Heart right ventricle (tissue), 16 donors: ENCODE measurements at regions not wholly inside any gene's neighbourhood (a gene's known extent, or its start where the extent isn't known, plus 50 kb on each side); places are given as distances from the start of the nearest gene placed in this dataset.
"Not testable (repeated sequence)": the region's sequence is repeated elsewhere in the genome, so short reads cannot be mapped to it uniquely, and the experiment has no call there.

Source experiments
- ATAC-seq, 8 donors: fragments of 200-7000 bp; cut with Tn5 transposase; one replicate each; pipeline ENCODE4 v1.9.1; 2020; ENCODE audit warnings: mild to moderate bottlenecking in 8 of 8, moderate library complexity in 8 of 8, moderate number of reproducible peaks in 1 of 8
- DNase-seq, 2 donors: peaks; one replicate each; pipeline ENCODE4 v3.0.0-alpha.2; 2020
- H3K27ac ChIP-seq, 10 donors: fragments of 200-600 bp; sonication (generic) in 2 of 10; one replicate each; pipeline versions ENCODE4 v1.5.0 to v1.8.0; 2020 to 2022; ENCODE audit warnings: mild to moderate bottlenecking in 3 of 10
- H3K27me3 ChIP-seq, 7 donors: fragments of 200-600 bp; one replicate each; pipeline ENCODE4 v1.8.0; 2021 to 2022; ENCODE audit warnings: mild to moderate bottlenecking in 2 of 7
- H3K36me3 ChIP-seq, 9 donors: fragments of 200-600 bp; sonication (generic) in 1 of 9; one replicate each; pipeline versions ENCODE4 v1.5.0 to v1.8.0; 2020 to 2022; ENCODE audit warnings: mild to moderate bottlenecking in 2 of 9
- H3K4me1 ChIP-seq, 9 donors: fragments of 200-600 bp; sonication (generic) in 1 of 9; one replicate each; pipeline versions ENCODE4 v1.5.0 to v1.8.0; 2020 to 2022; ENCODE audit warnings: mild to moderate bottlenecking in 4 of 9
- H3K4me3 ChIP-seq, 10 donors: fragments of 200-600 bp; sonication (generic) in 2 of 10; one replicate each; pipeline versions ENCODE4 v1.5.0 to v1.8.0; 2020 to 2022; ENCODE audit warnings: mild to moderate bottlenecking in 7 of 10, moderate library complexity in 2 of 10
- H3K9me3 ChIP-seq, 11 donors: fragments of 200-600 bp in 10 of 11; sonication (generic) in 2 of 11; one replicate each; pipeline versions ENCODE4 v1.5.0 to v1.8.0; 2013 to 2022; ENCODE audit warnings: mild to moderate bottlenecking in 2 of 11, control low read depth in 1 of 11, moderate library complexity in 1 of 11
- WGBS, 2 donors: extraction: QIAGEN DNeasy Blood & Tissue Kit; methylation state at CpG; one replicate each; pipeline ENCODE4 v1.1.7; 2013; ENCODE audit warnings: inconsistent platforms in 1 of 2; 5-methylcytosine and 5-hydroxymethylcytosine counted together
- intact Hi-C, 10 donors: fragments of 100-400 bp; cut with DNase I; formaldehyde crosslinking; loops; one replicate each; pipeline versions ENCODE4 v1.11.1 to v1.14.2; 2022
- TF ChIP-seq, protein P1 (sequence below), 9 donors: fragments of 200-600 bp; sonication (generic) in 2 of 9; IDR thresholded peaks; one replicate each; pipeline versions ENCODE4 v1.5.0 to v1.8.0; 2021 to 2022; ENCODE audit warnings: antibody characterized with exemption in 9 of 9, mild to moderate bottlenecking in 5 of 9, moderate library complexity in 1 of 9
- donor health status: Arrhythmogenic right ventricular cardiomyopathy.
- donor health status: ischemic (EF 13 %, LVEDD 7.1; RV severe dilation, severe dysfunction).
- donor health status: healthy with polysubstance abuse.
- donor health status: DM: no; HTN: yes; CAD: no.
- donor health status: DM: no; HTN: no; CAD: no.
- donor health status: ischemic (EF 25% LVEDD 6.9; RV normal size, moderate dysfunction).
- donor health status: ischemic (EF 25% LVEDD 5.7; RV mildly dilated, moderate dysfunction).
- donor health status: healthy.
- donor health status: DM: yes; HTN: yes; CAD: no.
- donor health status: Ischemic cardiomyopathy.
- donor health status: ischemic (EF 35%, LVEDD 5.7; RV mildly dilated, moderate dysfunction).
- donor health status: nonischemic (EF 11% LVEDD 7.7; RV severe dilation, severe dysfunction).
- donor health status: DM: yes; HTN: yes; CAD: no.
- donor health status: PGD.
- donor health status: ischemic (EF 29% LVEDD 5.4; RV normal size, mild dysfunction).
- donor health status: nonischemic (EF 23%, LVEDD 6.1; RV moderate dilation, normal function).

- no peak for DNase-seq
- intact Hi-C loops = no loop called here
- Histone ChIP-seq H3K4me3 (no peak overlapping the region), H3K27ac (no peak overlapping the region), H3K9me3 (no peaks in the 10 kb centered on the region), H3K36me3 (no peaks in the 10 kb centered on the region), H3K27me3 (no peaks in the 10 kb centered on the region), H3K4me1 (peaks cover 0 to 34% (median 9%) of the 10 kb centered on the region in 9 donors)
- ATAC-seq = no peak
- WGBS, 2 donors = 91 to 94% methylated on average over 4 of the region's 4 CpGs
- TF ChIP-seq, protein P1, sequence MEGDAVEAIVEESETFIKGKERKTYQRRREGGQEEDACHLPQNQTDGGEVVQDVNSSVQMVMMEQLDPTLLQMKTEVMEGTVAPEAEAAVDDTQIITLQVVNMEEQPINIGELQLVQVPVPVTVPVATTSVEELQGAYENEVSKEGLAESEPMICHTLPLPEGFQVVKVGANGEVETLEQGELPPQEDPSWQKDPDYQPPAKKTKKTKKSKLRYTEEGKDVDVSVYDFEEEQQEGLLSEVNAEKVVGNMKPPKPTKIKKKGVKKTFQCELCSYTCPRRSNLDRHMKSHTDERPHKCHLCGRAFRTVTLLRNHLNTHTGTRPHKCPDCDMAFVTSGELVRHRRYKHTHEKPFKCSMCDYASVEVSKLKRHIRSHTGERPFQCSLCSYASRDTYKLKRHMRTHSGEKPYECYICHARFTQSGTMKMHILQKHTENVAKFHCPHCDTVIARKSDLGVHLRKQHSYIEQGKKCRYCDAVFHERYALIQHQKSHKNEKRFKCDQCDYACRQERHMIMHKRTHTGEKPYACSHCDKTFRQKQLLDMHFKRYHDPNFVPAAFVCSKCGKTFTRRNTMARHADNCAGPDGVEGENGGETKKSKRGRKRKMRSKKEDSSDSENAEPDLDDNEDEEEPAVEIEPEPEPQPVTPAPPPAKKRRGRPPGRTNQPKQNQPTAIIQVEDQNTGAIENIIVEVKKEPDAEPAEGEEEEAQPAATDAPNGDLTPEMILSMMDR (IDR thresholded peaks at IDR 0.05) = no peak
These were observed 73.8 kb downstream of the SPRING1 start for GRCh38 chr12:116664085-116664484.

- TF ChIP-seq, protein P1 (IDR thresholded peaks at IDR 0.05) = no peak
- H3K9me3 ChIP-seq = no peaks in the 10 kb centered on the region
- H3K36me3 ChIP-seq = no peaks in the 10 kb centered on the region
- H3K4me3 ChIP-seq = no peak overlapping the region
- intact Hi-C loops = no loop called here
- ATAC-seq (no peak), DNase-seq (peak in 1 of 2 donors; percentile 21)
- no peaks in the 10 kb centered on the region for H3K27me3 ChIP-seq
- H3K4me1 ChIP-seq = peaks cover 6 to 47% (median 23%) of the 10 kb centered on the region in 9 donors
- 60 to 64% methylated on average over 20 to 21 of the region's 21 CpGs for WGBS, 2 donors
- H3K27ac ChIP-seq = peak overlapping the region in 1 of 10 donors; percentile 27
These were observed 75.2 kb downstream of the SPRING1 start for GRCh38 chr12:116662612-116663144.

GRCh38 chr12:116661341-116661740, 76.5 kb downstream of the SPRING1 start:
- intact Hi-C loops = no loop called here
- no peak overlapping the region for H3K27ac ChIP-seq
- TF ChIP-seq, protein P1 (IDR thresholded peaks at IDR 0.05) = no peak
- H3K4me3 ChIP-seq = no peak overlapping the region
- peaks cover 6 to 42% (median 22%) of the 10 kb centered on the region in 9 donors for H3K4me1 ChIP-seq
- DNase-seq (no peak), ATAC-seq (no peak)
- no peaks in the 10 kb centered on the region for H3K9me3 ChIP-seq
- no peaks in the 10 kb centered on the region for H3K27me3 ChIP-seq
- WGBS, 2 donors = 98% methylated on average over 18 of the region's 18 CpGs
- H3K36me3 ChIP-seq = no peaks in the 10 kb centered on the region

DNA sequence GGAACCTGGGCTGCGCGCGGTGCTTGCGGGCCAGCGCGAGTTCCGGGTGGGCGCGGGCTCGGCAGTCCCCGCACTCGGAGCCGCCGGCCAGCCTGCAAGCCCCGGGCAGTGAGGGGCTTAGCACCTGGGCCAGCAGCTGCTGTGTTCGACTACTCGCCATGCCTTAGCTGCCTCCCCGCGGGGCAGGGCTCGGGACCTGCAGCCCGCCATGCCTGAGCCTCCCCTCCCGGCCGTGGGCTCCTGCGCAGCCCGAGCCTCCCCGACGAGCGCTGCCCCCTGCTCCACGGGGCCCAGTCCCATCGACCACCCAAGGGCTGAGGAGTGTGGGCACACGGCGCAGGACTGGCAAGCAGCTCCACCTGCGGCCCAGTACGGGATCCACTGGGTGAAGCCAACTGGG, 77.1 kb downstream of the SPRING1 start:
- intact Hi-C loops, DNase-seq, H3K36me3 ChIP-seq, H3K4me3 ChIP-seq, H3K9me3 ChIP-seq, ATAC-seq, H3K27ac ChIP-seq, H3K27me3 ChIP-seq: not testable (repeated sequence)
- peaks cover 6 to 36% (median 16%) of the 10 kb centered on the region in 9 donors for H3K4me1 ChIP-seq
- whole genome bisulfite sequencing, 2 donors = 95 to 97% methylated on average over 34 of the region's 34 CpGs

DNA sequence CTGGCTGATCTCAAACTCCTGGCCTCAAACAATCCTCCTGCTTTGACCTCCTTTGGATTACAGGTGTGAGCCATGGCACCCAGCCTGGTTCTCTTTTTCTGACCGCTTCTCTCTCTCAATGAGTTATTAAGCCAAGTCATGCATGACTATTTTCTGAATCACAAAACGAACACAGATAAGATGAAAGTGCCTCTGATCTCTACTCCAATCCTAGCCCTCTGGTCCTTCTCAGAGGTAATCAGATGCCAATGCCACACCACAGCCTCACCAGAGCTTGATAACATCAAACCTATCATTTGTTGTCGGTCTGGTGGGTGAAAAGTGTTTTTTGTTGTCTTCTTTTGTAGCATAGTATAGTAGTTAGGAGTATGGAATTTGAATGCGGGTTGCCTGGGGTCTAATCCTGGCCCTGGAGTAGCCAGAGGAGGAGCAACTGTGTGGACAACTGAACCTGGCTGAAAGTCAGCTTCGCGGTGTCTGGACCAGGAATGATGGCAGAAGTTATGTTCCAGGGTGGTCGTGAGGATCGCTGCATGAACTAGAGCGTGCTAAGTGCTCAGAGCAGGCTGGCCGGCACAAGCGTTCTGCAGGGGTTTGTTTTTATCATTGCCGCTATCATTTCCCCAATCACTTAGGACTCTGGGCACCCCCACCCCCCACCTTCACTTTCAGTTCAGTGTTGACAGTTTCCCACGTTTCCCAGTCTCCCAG, 77.9 kb downstream of the SPRING1 start:
- ATAC-seq = no peak
- Histone ChIP-seq H3K9me3 (no peaks in the 10 kb centered on the region), H3K4me1 (peaks cover 6 to 30% (median 15%) of the 10 kb centered on the region in 9 donors), H3K27ac (no peak overlapping the region), H3K27me3 (no peaks in the 10 kb centered on the region), H3K4me3 (no peak overlapping the region), H3K36me3 (no peaks in the 10 kb centered on the region)
- 85 to 86% methylated on average over 13 of the region's 13 CpGs for WGBS, 2 donors
- DNase-seq = no peak
- intact Hi-C loops = no loop called here
- TF ChIP-seq, protein P1 (IDR thresholded peaks at IDR 0.05) = no peak
